ENCODE measurements at regions not wholly inside any gene's neighbourhood (a gene's known extent, or its start where the extent isn't known, plus 50 kb on each side); places are given as distances from the start of the nearest gene placed in this dataset.

DNA sequence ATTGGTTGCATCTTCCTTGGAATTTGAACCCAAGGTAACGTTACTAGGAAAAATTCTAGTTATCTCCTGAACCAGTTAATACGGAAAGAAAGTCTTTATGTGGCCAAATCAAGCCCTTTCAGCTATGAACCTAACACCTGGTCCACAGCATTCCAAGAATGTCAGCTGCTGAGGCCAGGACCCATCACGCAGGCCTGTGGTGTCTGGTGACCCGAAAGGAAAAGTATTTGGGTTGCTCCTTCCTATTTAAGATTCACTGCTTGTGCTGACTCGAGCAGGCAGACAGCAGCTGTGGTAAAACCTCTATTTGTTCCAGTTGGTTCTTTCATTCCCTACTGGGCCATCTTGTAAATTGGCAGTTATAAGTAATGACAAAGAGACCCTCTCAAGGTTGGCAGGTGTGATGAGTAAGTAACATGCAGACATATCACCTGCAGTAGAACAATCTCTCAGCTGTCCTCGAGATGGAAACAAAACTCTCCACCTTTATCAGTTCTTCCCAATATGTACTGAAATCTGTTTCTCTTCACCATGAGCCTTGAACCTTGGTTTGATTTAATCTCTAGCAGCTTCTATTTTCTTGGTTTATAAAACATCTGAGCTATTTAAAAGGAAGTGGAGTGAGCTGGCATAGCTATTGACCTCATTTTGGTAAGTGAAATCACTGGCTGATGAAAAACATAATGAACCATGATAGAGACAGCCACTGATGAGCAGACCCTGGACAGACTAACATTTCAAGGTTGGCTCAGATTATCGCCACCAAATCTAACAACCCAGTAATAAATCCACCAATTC lies 182.1 kb upstream of the SMIM31 start:
- Mint-ChIP-seq H3K27me3 (no peaks in the 10 kb centered on the region), H3K4me1 (ENCODE audit: low read depth) (no peaks in the 10 kb centered on the region), H3K9me3 (ENCODE audit: low read depth) (peaks cover 13% of the 10 kb centered on the region), H3K4me3 (ENCODE audit: low read depth) (no peak overlapping the region), H3K27ac (no peak overlapping the region), H3K36me3 (ENCODE audit: insufficient read depth) (no peaks in the 10 kb centered on the region)
- DNase-seq (ENCODE audit: low spot score, unreplicated experiment), result no peak
- TF ChIP-seq, protein P1, sequence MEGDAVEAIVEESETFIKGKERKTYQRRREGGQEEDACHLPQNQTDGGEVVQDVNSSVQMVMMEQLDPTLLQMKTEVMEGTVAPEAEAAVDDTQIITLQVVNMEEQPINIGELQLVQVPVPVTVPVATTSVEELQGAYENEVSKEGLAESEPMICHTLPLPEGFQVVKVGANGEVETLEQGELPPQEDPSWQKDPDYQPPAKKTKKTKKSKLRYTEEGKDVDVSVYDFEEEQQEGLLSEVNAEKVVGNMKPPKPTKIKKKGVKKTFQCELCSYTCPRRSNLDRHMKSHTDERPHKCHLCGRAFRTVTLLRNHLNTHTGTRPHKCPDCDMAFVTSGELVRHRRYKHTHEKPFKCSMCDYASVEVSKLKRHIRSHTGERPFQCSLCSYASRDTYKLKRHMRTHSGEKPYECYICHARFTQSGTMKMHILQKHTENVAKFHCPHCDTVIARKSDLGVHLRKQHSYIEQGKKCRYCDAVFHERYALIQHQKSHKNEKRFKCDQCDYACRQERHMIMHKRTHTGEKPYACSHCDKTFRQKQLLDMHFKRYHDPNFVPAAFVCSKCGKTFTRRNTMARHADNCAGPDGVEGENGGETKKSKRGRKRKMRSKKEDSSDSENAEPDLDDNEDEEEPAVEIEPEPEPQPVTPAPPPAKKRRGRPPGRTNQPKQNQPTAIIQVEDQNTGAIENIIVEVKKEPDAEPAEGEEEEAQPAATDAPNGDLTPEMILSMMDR (IDR thresholded peaks at IDR 0.05; ENCODE audit: unreplicated experiment), result no peak

DNA sequence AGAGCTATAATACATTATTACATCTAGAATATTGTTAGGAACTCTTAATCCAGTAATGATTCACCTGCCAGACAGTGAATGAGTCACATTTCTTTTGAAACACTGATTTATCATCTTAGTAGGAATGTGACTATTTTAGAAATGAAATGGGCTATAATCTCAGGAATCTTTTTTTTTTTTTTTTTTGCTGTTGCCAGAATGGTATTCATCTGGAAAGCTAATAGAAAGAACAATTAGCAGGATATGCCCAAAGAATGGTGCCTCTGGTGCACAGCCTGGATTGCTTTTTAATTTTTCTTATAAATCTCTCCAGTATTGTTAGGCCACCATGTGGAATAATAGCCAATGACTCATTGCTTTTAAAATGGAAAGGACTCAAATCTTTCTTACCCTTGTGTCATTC lies 181.1 kb upstream of the SMIM31 start:
- Mint-ChIP-seq H3K27ac (no peak overlapping the region), H3K27me3 (no peaks in the 10 kb centered on the region)

DNA sequence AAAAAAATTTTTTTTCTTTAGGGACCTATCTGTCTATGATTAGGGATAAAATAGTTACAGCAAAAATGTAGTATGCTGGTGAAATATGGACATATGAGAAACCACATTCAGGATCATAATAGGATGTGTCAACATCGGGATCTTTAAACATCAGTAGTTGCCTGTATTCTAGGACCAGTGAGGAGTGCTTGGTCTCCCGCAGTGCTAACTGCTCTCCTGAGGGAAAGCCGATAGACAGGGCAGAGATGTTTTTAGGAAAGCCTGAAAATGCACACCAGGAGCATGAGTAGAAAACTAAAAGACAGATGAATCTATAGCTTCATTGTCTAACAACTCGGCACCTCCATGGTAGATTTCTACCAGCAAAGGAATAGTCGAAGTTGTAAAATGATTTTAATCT lies 178.1 kb upstream of the SMIM31 start:
- Mint-ChIP-seq H3K4me3 (ENCODE audit: low read depth) (no peak overlapping the region), H3K27ac (no peak overlapping the region), H3K36me3 (ENCODE audit: insufficient read depth) (no peaks in the 10 kb centered on the region), H3K27me3 (no peaks in the 10 kb centered on the region), H3K4me1 (ENCODE audit: low read depth) (no peaks in the 10 kb centered on the region), H3K9me3 (ENCODE audit: low read depth) (peaks cover 5% of the 10 kb centered on the region)
- DNase-seq (ENCODE audit: low spot score, unreplicated experiment), result no peak
- TF ChIP-seq, protein P1 (IDR thresholded peaks at IDR 0.05; ENCODE audit: unreplicated experiment), result no peak

More for the DNA sequence above, 181.1 kb upstream of the SMIM31 start:
- DNase-seq (ENCODE audit: low spot score, unreplicated experiment), result no peak
- Mint-ChIP-seq H3K4me3 (ENCODE audit: low read depth) (no peak overlapping the region), H3K9me3 (ENCODE audit: low read depth) (peaks cover 9% of the 10 kb centered on the region), H3K4me1 (ENCODE audit: low read depth) (no peaks in the 10 kb centered on the region), H3K36me3 (ENCODE audit: insufficient read depth) (no peaks in the 10 kb centered on the region)
- TF ChIP-seq, protein P1 (IDR thresholded peaks at IDR 0.05; ENCODE audit: unreplicated experiment), result no peak

DNA sequence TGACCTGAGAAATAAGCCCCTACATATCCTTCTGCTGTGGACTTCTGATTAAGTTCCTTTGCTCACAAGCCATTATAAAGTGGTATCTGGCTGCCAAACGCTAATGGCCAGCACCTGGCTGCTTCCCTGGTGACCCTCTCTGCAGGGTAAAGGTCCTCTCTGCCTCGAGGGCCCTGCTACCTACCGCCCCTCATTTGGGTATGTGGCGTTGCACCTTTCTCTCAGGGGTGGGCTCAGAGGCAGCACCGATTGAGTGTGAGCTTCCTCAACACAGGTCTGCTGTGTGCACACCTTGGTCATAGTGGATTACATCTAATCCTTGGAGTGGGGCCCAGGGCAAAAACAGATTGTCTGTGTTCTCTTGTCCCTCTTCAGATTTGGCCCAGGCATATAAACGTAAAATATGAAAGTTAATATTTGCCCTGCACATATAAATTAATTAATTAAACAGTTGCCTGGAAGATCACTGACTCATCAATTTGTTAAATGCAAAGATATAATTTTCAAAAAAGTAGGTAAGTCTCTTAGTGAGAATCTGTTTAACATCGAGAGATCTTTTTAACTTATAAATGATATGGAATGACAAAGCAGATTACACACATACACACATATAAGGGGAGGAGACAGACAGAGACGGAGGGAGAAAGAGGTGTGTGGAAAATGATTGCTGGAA lies 174.5 kb upstream of the SMIM31 start:
- no peaks in the 10 kb centered on the region for H3K27me3 Mint-ChIP-seq
- no peaks in the 10 kb centered on the region for H3K36me3 Mint-ChIP-seq (ENCODE audit: insufficient read depth)
- H3K9me3 Mint-ChIP-seq (ENCODE audit: low read depth), result peaks cover 11% of the 10 kb centered on the region
- no peak overlapping the region for H3K27ac Mint-ChIP-seq
- H3K4me3 Mint-ChIP-seq (ENCODE audit: low read depth), result no peak overlapping the region
- no peak for DNase-seq (ENCODE audit: low spot score, unreplicated experiment)
- TF ChIP-seq, protein P1 (IDR thresholded peaks at IDR 0.05; ENCODE audit: unreplicated experiment), result no peak
- H3K4me1 Mint-ChIP-seq (ENCODE audit: low read depth), result no peaks in the 10 kb centered on the region

DNA sequence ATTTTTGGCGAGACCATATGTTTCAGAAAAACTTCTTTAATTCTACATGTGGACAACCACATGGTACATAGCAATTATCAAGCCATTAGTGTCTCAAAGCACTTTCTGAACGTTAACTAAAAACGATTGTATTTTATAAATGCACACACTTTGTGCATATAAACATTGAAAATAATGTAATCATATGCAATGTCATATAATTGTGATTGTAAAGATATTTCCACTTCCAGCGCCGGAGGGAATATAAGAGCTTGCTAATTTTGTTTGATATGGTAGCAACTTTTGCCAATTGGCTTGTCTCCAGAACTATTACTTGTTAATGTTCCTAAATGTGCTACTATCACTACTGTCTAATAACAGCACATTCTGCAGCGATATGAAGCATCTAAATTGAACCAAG lies 162.3 kb upstream of the SMIM31 start:
- Mint-ChIP-seq H3K27ac (no peak overlapping the region), H3K9me3 (ENCODE audit: low read depth) (peaks cover 8% of the 10 kb centered on the region), H3K36me3 (ENCODE audit: insufficient read depth) (no peaks in the 10 kb centered on the region), H3K4me1 (ENCODE audit: low read depth) (no peaks in the 10 kb centered on the region), H3K4me3 (ENCODE audit: low read depth) (no peak overlapping the region), H3K27me3 (no peaks in the 10 kb centered on the region)
- no peak for DNase-seq (ENCODE audit: low spot score, unreplicated experiment)
- TF ChIP-seq, protein P1 (IDR thresholded peaks at IDR 0.05; ENCODE audit: unreplicated experiment), result no peak
